Prostate gland (tissue), 2 donors: ENCODE measurements at regions not wholly inside any gene's neighbourhood (a gene's known extent, or its start where the extent isn't known, plus 50 kb on each side); places are given as distances from the start of the nearest gene placed in this dataset.
"Not testable (repeated sequence)": the region's sequence is repeated elsewhere in the genome, so short reads cannot be mapped to it uniquely, and the experiment has no call there.

Experiments used
- DNase-seq: peaks from one replicate; pipeline ENCODE4 v3.0.0-alpha.2; 2019; ENCODE audit warnings: low spot score
- H3K27ac ChIP-seq, 2 donors: fragments of 200-600 bp; sonication (generic); 2 replicates each; pipeline ENCODE4 v1.5.1; 2017 to 2019
- H3K27me3 ChIP-seq: fragments of 200-600 bp; sonication (generic); replicated peaks from 2 replicates; pipeline ENCODE4 v1.5.1; 2019; ENCODE audit not compliant: insufficient read depth
- H3K36me3 ChIP-seq, 2 donors: fragments of 200-600 bp; sonication (generic); 1 replicate in 1 of 2; 2 replicates in 1 of 2; pipeline versions ENCODE4 v1.5.1 to v1.8.1; 2017 to 2019
- H3K4me1 ChIP-seq: fragments of 200-600 bp; sonication (generic); replicated peaks from 2 replicates; pipeline ENCODE4 v1.5.1; 2019
- H3K4me3 ChIP-seq, 2 donors: fragments of 200-600 bp; sonication (generic); 2 replicates each; pipeline ENCODE4 v1.5.1; 2017 to 2019
- H3K9me3 ChIP-seq: fragments of 200-600 bp; sonication (generic); 2 replicates; pipeline ENCODE4 v1.5.1; 2017
- POLR2A ChIP-seq: fragments of 450-650 bp; IDR thresholded peaks from one replicate; pipeline ENCODE4 v1.6.1; 2016; ENCODE audit warnings: antibody characterized with exemption, mild to moderate bottlenecking
- POLR2AphosphoS5 ChIP-seq: sonication (generic); formaldehyde crosslinking; IDR thresholded peaks from one replicate; pipeline ENCODE4 v1.6.1; 2017; ENCODE audit warnings: antibody characterized with exemption
- WGBS: methylation state at CpG from one replicate; pipeline ENCODE4 v1.1.5; 2018; 5-methylcytosine and 5-hydroxymethylcytosine counted together
- intact Hi-C: fragments of 100-400 bp; cut with DNase I; formaldehyde crosslinking; loops from one replicate; pipeline ENCODE4 v1.14.2; 2022
- TF ChIP-seq, protein P1 (sequence below), 4 experiments: fragments of 200-600 bp in 2 of 4; fragments of 450-650 bp in 2 of 4; sonication (generic) in 2 of 4; IDR thresholded peaks; 1 replicate in 3 of 4; 2 replicates in 1 of 4; pipeline ENCODE4 v1.5.1; 2016 to 2019; ENCODE audit warnings: antibody characterized with exemption in 4 of 4, mild to moderate bottlenecking in 2 of 4, moderate library complexity in 2 of 4

DNA sequence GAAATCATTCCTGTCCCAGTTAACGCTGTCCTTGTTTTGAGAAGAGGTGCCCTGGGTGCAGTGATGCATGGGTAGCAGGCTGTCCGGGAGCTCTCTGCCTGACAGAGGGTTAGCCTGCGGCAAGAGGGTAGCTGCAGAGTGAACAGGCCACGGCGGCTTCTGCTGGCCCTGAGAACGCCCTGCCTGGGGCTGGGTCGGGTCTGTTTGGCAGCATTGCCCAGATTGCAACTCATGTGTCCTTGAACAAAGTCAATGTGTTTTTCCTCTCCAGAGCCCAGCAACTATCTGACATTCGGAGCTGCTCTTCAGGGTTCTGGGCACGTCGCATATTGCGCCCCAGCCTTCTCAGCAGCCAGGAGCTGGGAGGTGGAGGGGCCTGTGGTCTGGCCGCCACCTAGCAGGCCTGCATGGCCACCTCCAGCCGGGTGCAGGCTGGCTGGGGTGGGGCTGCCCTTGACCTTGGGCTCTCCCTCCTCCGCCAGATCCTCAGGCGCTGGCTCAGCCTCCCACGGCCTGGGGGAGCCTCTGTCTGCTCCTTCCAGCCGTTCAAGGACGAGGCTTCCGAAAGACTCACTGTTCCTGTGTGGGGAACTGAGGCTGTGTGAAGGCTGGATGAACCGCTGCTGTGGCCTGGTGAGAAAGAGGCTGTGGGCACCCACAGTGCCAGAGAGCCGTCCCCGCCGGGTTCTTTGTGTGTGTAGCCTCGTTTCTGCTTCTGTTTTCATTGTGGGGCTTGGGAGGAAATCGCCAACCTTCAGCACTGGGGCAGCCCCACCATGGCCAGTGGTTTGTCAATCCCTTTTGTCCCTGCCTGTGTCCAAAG lies 146.7 kb downstream of the NPIPB11 start:
- H3K9me3 ChIP-seq, H3K4me3 ChIP-seq, H3K36me3 ChIP-seq, H3K27ac ChIP-seq, DNase-seq, intact Hi-C loops, H3K4me1 ChIP-seq, H3K27me3 ChIP-seq: not testable (repeated sequence)
- WGBS, result 83% methylated on average over 21 of the region's 25 CpGs

DNA sequence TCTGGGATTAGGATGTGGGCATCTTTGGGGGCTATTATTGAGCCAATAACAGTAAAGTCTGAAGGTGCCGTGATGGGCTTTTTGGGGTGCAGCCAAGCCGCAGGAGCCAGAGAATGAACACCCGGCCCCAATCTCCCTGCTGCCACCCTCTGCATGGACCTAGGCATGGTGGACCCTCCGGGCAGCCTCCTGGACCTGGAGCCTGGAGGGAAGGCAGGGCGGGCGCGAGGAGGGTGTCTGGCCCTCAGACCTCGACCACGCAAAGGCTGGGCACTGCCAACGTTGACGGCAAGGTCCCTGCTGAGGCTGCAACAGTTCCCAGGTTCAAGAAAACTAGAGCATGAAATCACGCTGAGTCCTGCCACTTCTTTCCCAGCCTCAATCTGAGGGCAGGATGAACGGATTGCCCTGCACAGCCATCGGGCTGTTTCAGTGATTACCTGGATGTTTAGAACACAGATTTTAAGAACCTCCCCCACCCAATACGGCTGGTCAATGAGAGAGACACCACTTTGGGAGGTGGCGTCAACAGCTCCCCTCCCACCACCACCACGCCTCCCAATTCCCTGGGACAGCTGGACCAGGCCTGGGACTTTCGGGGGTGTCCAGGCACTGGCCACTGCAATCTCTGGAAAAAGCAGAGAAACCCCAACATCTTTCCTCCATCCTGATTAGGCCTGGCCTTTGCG lies 147.4 kb downstream of the NPIPB11 start:
- intact Hi-C loops, H3K4me1 ChIP-seq, H3K27me3 ChIP-seq, DNase-seq, H3K27ac ChIP-seq, H3K36me3 ChIP-seq, H3K9me3 ChIP-seq, H3K4me3 ChIP-seq: not testable (repeated sequence)
- WGBS, result 89% methylated on average over 19 of the region's 19 CpGs

DNA sequence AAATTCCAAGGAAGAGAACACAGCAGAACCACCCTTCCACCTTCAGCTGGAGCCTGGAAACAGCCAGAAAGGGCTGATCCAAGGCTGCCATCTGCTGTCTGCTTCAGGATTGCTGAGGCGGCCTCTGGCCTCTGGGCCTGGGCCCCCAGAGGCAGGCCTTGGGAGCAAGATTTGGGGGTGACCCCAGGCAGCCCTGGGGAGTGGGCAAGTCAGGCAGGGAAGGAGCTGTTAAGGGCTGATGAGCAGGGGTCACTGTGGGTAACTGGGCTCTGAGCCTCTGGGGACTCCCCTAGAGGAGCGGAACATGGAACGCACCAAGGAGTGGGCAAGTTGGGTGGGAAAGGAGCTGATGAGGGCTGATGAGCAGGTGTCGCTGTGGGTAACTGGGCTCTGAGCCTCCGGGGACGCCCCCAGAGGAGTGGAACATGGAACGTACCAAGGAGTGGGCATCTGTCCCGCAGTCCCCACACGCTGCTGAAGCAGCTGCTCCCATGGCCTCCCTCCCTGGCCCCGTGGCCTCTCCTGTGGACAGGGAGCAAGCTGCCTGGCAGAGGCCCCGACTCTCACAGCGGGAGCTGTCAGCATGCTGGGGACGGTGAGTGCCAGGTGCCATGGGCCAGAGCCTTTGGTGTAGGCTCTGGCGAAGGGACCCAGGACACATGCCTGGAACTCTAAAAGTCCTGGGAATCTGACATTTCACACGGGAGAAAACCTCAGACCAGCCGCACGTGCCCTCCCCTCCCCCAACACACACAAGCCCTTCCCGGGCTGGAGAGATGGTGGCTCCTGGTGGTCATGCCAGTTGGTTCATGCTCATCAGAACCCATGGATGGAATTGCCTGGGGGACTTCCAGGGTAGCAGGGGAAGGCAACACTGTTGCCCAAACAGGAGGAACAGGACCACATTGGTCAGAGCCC lies 148.8 kb downstream of the NPIPB11 start:
- H3K9me3 ChIP-seq, H3K4me1 ChIP-seq, H3K27me3 ChIP-seq, H3K27ac ChIP-seq, DNase-seq, intact Hi-C loops, H3K4me3 ChIP-seq, H3K36me3 ChIP-seq: not testable (repeated sequence)
- 79% methylated on average over 18 of the region's 18 CpGs for WGBS
- TF ChIP-seq, protein P1, sequence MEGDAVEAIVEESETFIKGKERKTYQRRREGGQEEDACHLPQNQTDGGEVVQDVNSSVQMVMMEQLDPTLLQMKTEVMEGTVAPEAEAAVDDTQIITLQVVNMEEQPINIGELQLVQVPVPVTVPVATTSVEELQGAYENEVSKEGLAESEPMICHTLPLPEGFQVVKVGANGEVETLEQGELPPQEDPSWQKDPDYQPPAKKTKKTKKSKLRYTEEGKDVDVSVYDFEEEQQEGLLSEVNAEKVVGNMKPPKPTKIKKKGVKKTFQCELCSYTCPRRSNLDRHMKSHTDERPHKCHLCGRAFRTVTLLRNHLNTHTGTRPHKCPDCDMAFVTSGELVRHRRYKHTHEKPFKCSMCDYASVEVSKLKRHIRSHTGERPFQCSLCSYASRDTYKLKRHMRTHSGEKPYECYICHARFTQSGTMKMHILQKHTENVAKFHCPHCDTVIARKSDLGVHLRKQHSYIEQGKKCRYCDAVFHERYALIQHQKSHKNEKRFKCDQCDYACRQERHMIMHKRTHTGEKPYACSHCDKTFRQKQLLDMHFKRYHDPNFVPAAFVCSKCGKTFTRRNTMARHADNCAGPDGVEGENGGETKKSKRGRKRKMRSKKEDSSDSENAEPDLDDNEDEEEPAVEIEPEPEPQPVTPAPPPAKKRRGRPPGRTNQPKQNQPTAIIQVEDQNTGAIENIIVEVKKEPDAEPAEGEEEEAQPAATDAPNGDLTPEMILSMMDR (IDR thresholded peaks at IDR 0.05), result peak in 1 of 4 experiments; percentile 22

DNA sequence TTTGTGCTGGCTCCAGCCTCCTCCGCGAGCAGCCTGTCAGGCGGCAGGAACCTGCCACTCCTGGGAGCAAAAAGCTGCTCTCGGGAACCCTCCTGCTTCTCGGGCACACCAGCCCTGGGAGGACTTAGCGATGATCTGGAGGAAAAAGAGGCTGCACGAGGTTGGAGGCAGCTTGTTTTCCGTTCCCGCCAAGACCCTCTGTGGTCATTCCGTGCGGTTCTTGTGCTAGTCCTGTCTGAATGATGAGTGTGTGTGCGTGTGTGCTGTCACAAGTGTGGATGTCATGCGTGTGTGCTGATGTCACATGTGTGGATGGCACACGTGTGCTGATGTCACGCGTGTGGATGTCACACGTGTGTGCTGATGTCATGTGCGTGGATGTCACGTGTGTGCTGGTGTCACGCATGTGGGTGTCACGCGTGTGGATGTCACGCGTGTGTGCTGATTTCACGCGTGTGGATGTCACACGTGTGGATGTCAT lies 150.0 kb downstream of the NPIPB11 start:
- Histone ChIP-seq H3K4me3 (no peak overlapping the region), H3K36me3 (no peaks in the 10 kb centered on the region), H3K27me3 (no peaks in the 10 kb centered on the region), H3K4me1 (no peaks in the 10 kb centered on the region), H3K9me3 (no peaks in the 10 kb centered on the region), H3K27ac (no peak overlapping the region)
- 87% methylated on average over 27 of the region's 27 CpGs for WGBS
- no peak for DNase-seq
- TF ChIP-seq, protein P1 (IDR thresholded peaks at IDR 0.05), result no peak
- TF ChIP-seq POLR2AphosphoS5 (no peak), POLR2A (no peak)
- intact Hi-C loops, result no loop called here

DNA sequence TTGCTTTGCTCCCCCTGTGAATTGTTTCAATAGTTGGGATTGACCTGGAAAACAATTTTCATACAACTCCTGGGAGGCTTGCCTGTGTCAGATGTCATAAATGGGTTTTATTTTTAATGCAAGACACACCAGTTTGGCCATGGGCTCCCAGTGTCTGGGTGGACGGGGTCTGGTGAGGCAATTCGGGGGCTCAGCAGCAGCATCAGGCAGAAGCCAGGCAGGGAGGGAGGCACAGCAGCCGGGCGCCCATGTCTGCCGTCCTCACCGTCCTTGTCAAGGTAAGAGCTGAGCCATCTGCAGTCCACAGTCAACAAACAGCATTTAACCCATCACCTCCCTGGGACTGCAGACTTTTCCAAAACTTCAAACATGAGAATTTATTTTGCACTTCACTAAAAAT lies 150.6 kb downstream of the NPIPB11 start:
- H3K4me3 ChIP-seq, H3K4me1 ChIP-seq, H3K27me3 ChIP-seq, H3K9me3 ChIP-seq, DNase-seq, H3K27ac ChIP-seq, H3K36me3 ChIP-seq, intact Hi-C loops: not testable (repeated sequence)
- 40% methylated on average over 6 of the region's 6 CpGs for whole genome bisulfite sequencing

DNA sequence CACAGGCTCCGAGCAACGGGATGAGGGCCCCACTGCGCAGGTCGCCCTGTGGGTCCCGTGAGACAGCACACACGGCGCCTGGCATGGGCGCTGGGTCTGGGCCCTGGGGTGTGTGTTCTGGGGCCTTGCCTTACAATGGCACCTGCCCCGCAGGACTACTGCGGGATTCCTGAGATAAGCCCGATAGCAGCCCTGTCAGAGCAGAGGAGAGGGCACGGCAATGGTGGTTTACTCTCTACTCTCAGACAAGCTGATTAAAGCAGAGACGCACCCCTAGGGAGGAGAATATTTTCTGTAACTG lies 151.1 kb downstream of the NPIPB11 start:
- intact Hi-C loops, H3K27ac ChIP-seq, H3K4me3 ChIP-seq, H3K4me1 ChIP-seq, DNase-seq, H3K36me3 ChIP-seq, H3K9me3 ChIP-seq, H3K27me3 ChIP-seq: not testable (repeated sequence)
- 74% methylated on average over 13 of the region's 13 CpGs for WGBS
